T-helper 1 cell (primary cell): ENCODE measurements at regions not wholly inside any gene's neighbourhood (a gene's known extent, or its start where the extent isn't known, plus 50 kb on each side); places are given as distances from the start of the nearest gene placed in this dataset.

Source experiments
- DNase-seq, 5 donors: peaks; one replicate each; pipeline ENCODE4 v3.0.0-alpha.2; 2012 to 2020

GRCh38 chr11:13105237-13105844 is 96.2 kb downstream of the RASSF10 start:
- DNase-seq: no peak

GRCh38 chr11:13107544-13108044 is 98.5 kb downstream of the RASSF10 start:
- no peak for DNase-seq

- no peak for DNase-seq
Observed at GRCh38 chr11:13108416-13108815, 99.3 kb downstream of the RASSF10 start.

GRCh38 chr11:13109616-13110015 is 100.5 kb downstream of the RASSF10 start:
- no peak for DNase-seq

GRCh38 chr11:13110145-13110544 is 101.0 kb downstream of the RASSF10 start:
- DNase-seq: no peak

- no peak for DNase-seq
Observed at GRCh38 chr11:13110929-13111812, 102.1 kb downstream of the RASSF10 start.

GRCh38 chr11:13111813-13112130 is 102.7 kb downstream of the RASSF10 start:
- peak in 1 of 5 donors; percentile 13 for DNase-seq

GRCh38 chr11:13114566-13115379 is 105.7 kb downstream of the RASSF10 start:
- no peak for DNase-seq

- DNase-seq: no peak
Observed at GRCh38 chr11:13115380-13115675, 106.2 kb downstream of the RASSF10 start.

- DNase-seq: no peak
Observed at GRCh38 chr11:13116491-13116890, 107.4 kb downstream of the RASSF10 start.

GRCh38 chr11:13117344-13117743 is 108.2 kb downstream of the RASSF10 start:
- no peak for DNase-seq

- no peak for DNase-seq
Observed at GRCh38 chr11:13118194-13118593, 109.1 kb downstream of the RASSF10 start.

- DNase-seq: no peak
Observed at GRCh38 chr11:13118650-13119049, 109.5 kb downstream of the RASSF10 start.

GRCh38 chr11:13119361-13119760 is 110.2 kb downstream of the RASSF10 start:
- no peak for DNase-seq

GRCh38 chr11:13119941-13120520 is 110.9 kb downstream of the RASSF10 start:
- no peak for DNase-seq

- no peak for DNase-seq
Observed at GRCh38 chr11:13120691-13121090, 111.6 kb downstream of the RASSF10 start.

GRCh38 chr11:13126430-13126829 is 117.3 kb downstream of the RASSF10 start:
- no peak for DNase-seq

GRCh38 chr11:13127161-13127560 is 118.0 kb downstream of the RASSF10 start:
- DNase-seq: no peak

- no peak for DNase-seq
Observed at GRCh38 chr11:13128354-13128753, 119.2 kb downstream of the RASSF10 start.

- DNase-seq: no peak
Observed at GRCh38 chr11:13134066-13134465, 125.0 kb downstream of the RASSF10 start.

- DNase-seq: no peak
Observed at GRCh38 chr11:13134886-13135285, 125.8 kb downstream of the RASSF10 start.

GRCh38 chr11:13135385-13136271 is 126.5 kb downstream of the RASSF10 start:
- DNase-seq: no peak
